SK-N-SH (cell line): ENCODE measurements at regions not wholly inside any gene's neighbourhood (a gene's known extent, or its start where the extent isn't known, plus 50 kb on each side); places are given as distances from the start of the nearest gene placed in this dataset.

Experiments used
- CTCF ChIP-seq: fragments of 200-600 bp; sonication (generic); IDR thresholded peaks from 2 replicates; pipeline ENCODE4 v1.6.1; 2017; ENCODE audit warnings: antibody characterized with exemption, mild to moderate bottlenecking, moderate library complexity
- EP300 ChIP-seq, 2 experiments: IDR thresholded peaks; 2 replicates each; pipeline versions ENCODE4 v1.4.0 to v1.6.1; 2012; ENCODE audit warnings: borderline replicate concordance in 1 of 2, low read depth in 1 of 2, low read length in 1 of 2
- EZH2phosphoT487 ChIP-seq: fragments of 200-600 bp; sonication (generic); IDR thresholded peaks from 2 replicates; pipeline ENCODE4 v1.6.1; 2017; ENCODE audit warnings: low read depth, mixed run types, mild to moderate bottlenecking, antibody characterized with exemption, moderate library complexity, borderline replicate concordance
- IRF3 ChIP-seq: fragments of 150-350 bp; IDR thresholded peaks from 2 replicates; pipeline ENCODE4 v1.6.1; 2016; ENCODE audit warnings: mild to moderate bottlenecking, low read depth, low read length
- NFIC ChIP-seq: IDR thresholded peaks from 2 replicates; pipeline ENCODE4 v1.4.0; 2012; ENCODE audit warnings: borderline replicate concordance
- POLR2AphosphoS5 ChIP-seq: IDR thresholded peaks from 2 replicates; pipeline ENCODE4 v1.6.1; 2012; ENCODE audit warnings: low read depth, low read length
- REST ChIP-seq: IDR thresholded peaks from 2 replicates; pipeline ENCODE4 v1.6.1; 2012; ENCODE audit warnings: mild to moderate bottlenecking, low read depth, low read length, moderate library complexity
- SMC3 ChIP-seq: IDR thresholded peaks from 2 replicates; pipeline ENCODE4 v1.6.1; 2012; ENCODE audit warnings: low read depth, low read length, improper control_type of control experiment
- TCF12 ChIP-seq: IDR thresholded peaks from 2 replicates; pipeline ENCODE4 v1.4.0; 2012
- USF2 ChIP-seq: fragments of 150-350 bp; IDR thresholded peaks from 2 replicates; pipeline ENCODE4 v1.6.1; 2017; ENCODE audit warnings: antibody characterized with exemption, low read length, low read depth, borderline replicate concordance

- TF ChIP-seq TCF12 (0 out of 2 replicates have a peak, but pooled peaks have one; percentile 26), EZH2phosphoT487 (no peak), CTCF (no peak), REST (no peak), EP300 (IDR thresholded peaks at IDR 0.05; ENCODE audit: borderline replicate concordance in 1 of 2, low read depth in 1 of 2, low read length in 1 of 2) (no peak), USF2 (no peak), SMC3 (no peak), POLR2AphosphoS5 (no peak), NFIC (no peak), IRF3 (no peak)
Measured at GRCh38 chr2:224136396-224136795, 97.3 kb upstream of the SERPINE2 start.
